GM23338 (cell line): ENCODE measurements at regions not wholly inside any gene's neighbourhood (a gene's known extent, or its start where the extent isn't known, plus 50 kb on each side); places are given as distances from the start of the nearest gene placed in this dataset.

Experiments used
- ATAC-seq: fragments of 200-7000 bp; cut with Tn5 transposase; 3 replicates; pipeline ENCODE4 v1.9.1; 2020
- DNase-seq: peaks from one replicate; pipeline ENCODE4 v3.0.0-alpha.2; 2015; ENCODE audit warnings: low spot score
- H2AFZ ChIP-seq: fragments of 200-600 bp; sonication (generic); 2 replicates; pipeline ENCODE4 v1.8.0; 2016; ENCODE audit warnings: antibody characterized with exemption, mild to moderate bottlenecking, moderate library complexity
- H3F3A ChIP-seq: fragments of 200-600 bp; sonication (generic); replicated peaks from 2 replicates; pipeline ENCODE4 v1.8.0; 2017; ENCODE audit warnings: antibody characterized with exemption, mixed run types, low read depth
- H3K27ac ChIP-seq: fragments of 200-600 bp; sonication (generic); 2 replicates; pipeline ENCODE4 v1.6.1; 2016; ENCODE audit warnings: low read depth
- H3K27me3 ChIP-seq: fragments of 200-600 bp; sonication (generic); 2 replicates; pipeline ENCODE4 v1.8.0; 2016; ENCODE audit warnings: mild to moderate bottlenecking, mixed run types, moderate library complexity; ENCODE audit not compliant: insufficient read depth
- H3K36me3 ChIP-seq: fragments of 200-600 bp; sonication (generic); 2 replicates; pipeline ENCODE4 v1.8.0; 2016; ENCODE audit warnings: mild to moderate bottlenecking; ENCODE audit not compliant: insufficient read depth
- H3K4me1 ChIP-seq: fragments of 200-600 bp; sonication (generic); 2 replicates; pipeline ENCODE4 v1.8.0; 2016; ENCODE audit warnings: mild to moderate bottlenecking, moderate library complexity; ENCODE audit not compliant: insufficient read depth
- H3K4me2 ChIP-seq: fragments of 200-600 bp; sonication (generic); 2 replicates; pipeline ENCODE4 v1.7.1; 2017; ENCODE audit warnings: mixed run types
- H3K4me3 ChIP-seq: fragments of 200-600 bp; sonication (generic); 2 replicates; pipeline ENCODE4 v1.6.1; 2016; ENCODE audit warnings: mixed run types
- H3K79me2 ChIP-seq: fragments of 200-600 bp; sonication (generic); replicated peaks from 2 replicates; pipeline ENCODE4 v1.8.0; 2017; ENCODE audit warnings: mild to moderate bottlenecking; ENCODE audit not compliant: insufficient read depth
- H3K9me2 ChIP-seq: fragments of 200-600 bp; sonication (generic); 2 replicates; pipeline ENCODE4 v1.8.0; 2017; ENCODE audit not compliant: insufficient read depth
- H4K20me1 ChIP-seq: fragments of 200-600 bp; sonication (generic); replicated peaks from 2 replicates; pipeline ENCODE4 v1.8.0; 2017; ENCODE audit warnings: mild to moderate bottlenecking; ENCODE audit not compliant: insufficient read depth
- H3K27ac Mint-ChIP-seq: 2 replicates; pipeline ENCODE4 v1.8.0; 2020; ENCODE audit warnings: inconsistent platforms, mild to moderate bottlenecking, moderate library complexity, mixed read lengths
- H3K27me3 Mint-ChIP-seq: 3 replicates; pipeline ENCODE4 v1.8.0; 2022; ENCODE audit warnings: low read depth, mild to moderate bottlenecking, moderate library complexity, mixed read lengths, inconsistent platforms; ENCODE audit not compliant: insufficient read depth, poor library complexity
- H3K36me3 Mint-ChIP-seq: 3 replicates; pipeline ENCODE4 v1.8.0; 2021; ENCODE audit warnings: low read depth, mild to moderate bottlenecking, inconsistent platforms, moderate library complexity, mixed read lengths
- H3K4me1 Mint-ChIP-seq: 3 replicates; pipeline ENCODE4 v1.8.0; 2020; ENCODE audit warnings: mild to moderate bottlenecking, inconsistent platforms, mixed read lengths
- H3K4me3 Mint-ChIP-seq: 3 replicates; pipeline ENCODE4 v1.8.0; 2021; ENCODE audit warnings: moderate library complexity, mild to moderate bottlenecking, inconsistent platforms, mixed read lengths
- H3K9me3 Mint-ChIP-seq: 3 replicates; pipeline ENCODE4 v1.8.0; 2020; ENCODE audit warnings: moderate library complexity, mild to moderate bottlenecking, inconsistent platforms, mixed read lengths
- CREB1 ChIP-seq: fragments of 250-450 bp; sonication (Bioruptor Pico); IDR thresholded peaks from 2 replicates; pipeline ENCODE4 v1.5.0; 2020; ENCODE audit warnings: low read depth, mild to moderate bottlenecking, moderate library complexity
- ETS1 ChIP-seq: IDR thresholded peaks from 2 replicates; pipeline ENCODE4 v1.6.1; 2016; ENCODE audit warnings: antibody characterized with exemption
- EZH2 ChIP-seq: fragments of 200-600 bp; sonication (generic); IDR thresholded peaks from one replicate; pipeline ENCODE4 v1.8.0; 2017; ENCODE audit warnings: antibody characterized with exemption, mild to moderate bottlenecking, low read depth; ENCODE audit not compliant: unreplicated experiment
- EZH2phosphoT487 ChIP-seq: fragments of 200-600 bp; sonication (generic); IDR thresholded peaks from one replicate; pipeline ENCODE4 v1.8.1; 2018; ENCODE audit warnings: antibody characterized with exemption; ENCODE audit not compliant: unreplicated experiment
- JUNB ChIP-seq: IDR thresholded peaks from one replicate; pipeline ENCODE4 v1.6.1; 2016; ENCODE audit warnings: antibody characterized with exemption; ENCODE audit not compliant: unreplicated experiment
- NANOG ChIP-seq: IDR thresholded peaks from 2 replicates; pipeline ENCODE4 v1.6.1; 2016; ENCODE audit warnings: antibody characterized with exemption, borderline replicate concordance
- POLR2AphosphoS5 ChIP-seq: IDR thresholded peaks from 2 replicates; pipeline ENCODE4 v1.6.1; 2016; ENCODE audit warnings: antibody characterized with exemption, low read depth
- STAT1 ChIP-seq: IDR thresholded peaks from one replicate; pipeline ENCODE4 v1.6.1; 2016; ENCODE audit warnings: antibody characterized with exemption; ENCODE audit not compliant: unreplicated experiment
- ZNF114 ChIP-seq: fragments of 250-450 bp; sonication (Bioruptor Pico); IDR thresholded peaks from 2 replicates; pipeline ENCODE4 v1.5.0; 2020; ENCODE audit warnings: mild to moderate bottlenecking, moderate library complexity
- ZNF331 ChIP-seq: fragments of 250-450 bp; sonication (Bioruptor Pico); IDR thresholded peaks from 2 replicates; pipeline ENCODE4 v1.5.0; 2020; ENCODE audit warnings: low read depth, mild to moderate bottlenecking, moderate library complexity
- ZNF462 ChIP-seq: fragments of 250-450 bp; sonication (Bioruptor Pico); IDR thresholded peaks from 2 replicates; pipeline ENCODE4 v1.5.0; 2020; ENCODE audit warnings: mild to moderate bottlenecking, moderate library complexity
- TF ChIP-seq, protein P1 (sequence below), 2 experiments: fragments of 200-600 bp in 1 of 2; sonication (generic) in 1 of 2; conservative IDR thresholded peaks; 2 replicates each; pipeline versions ENCODE4 v1.5.1 to v1.6.1; 2016 to 2017; ENCODE audit warnings: antibody characterized with exemption in 2 of 2, low read depth in 2 of 2, mild to moderate bottlenecking in 2 of 2, moderate library complexity in 1 of 2
- TF ChIP-seq, protein P2 (sequence below): IDR thresholded peaks from one replicate; pipeline ENCODE4 v1.6.1; 2018; ENCODE audit warnings: antibody characterized with exemption; ENCODE audit not compliant: unreplicated experiment

DNA sequence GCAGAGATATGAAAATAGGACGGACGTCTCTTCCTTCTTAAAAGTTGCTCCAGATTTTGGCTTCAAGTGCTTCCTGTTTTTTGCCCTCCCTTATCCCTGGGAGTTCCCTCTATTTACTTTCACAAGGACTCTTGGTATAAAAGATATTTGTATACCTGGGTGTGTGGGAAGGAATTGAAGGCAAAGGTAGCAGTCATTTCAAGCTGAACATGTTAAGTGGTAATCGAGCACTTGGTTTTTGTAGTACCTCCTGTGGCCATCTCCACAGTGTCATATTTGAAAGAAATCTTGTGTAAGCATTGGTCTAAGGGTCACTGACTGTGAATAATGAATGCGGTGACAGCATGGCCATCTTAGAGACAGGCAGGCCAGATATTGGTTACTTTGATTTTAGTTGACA lies 593.6 kb downstream of the MTRR start (continued):
- TF ChIP-seq, protein P1, sequence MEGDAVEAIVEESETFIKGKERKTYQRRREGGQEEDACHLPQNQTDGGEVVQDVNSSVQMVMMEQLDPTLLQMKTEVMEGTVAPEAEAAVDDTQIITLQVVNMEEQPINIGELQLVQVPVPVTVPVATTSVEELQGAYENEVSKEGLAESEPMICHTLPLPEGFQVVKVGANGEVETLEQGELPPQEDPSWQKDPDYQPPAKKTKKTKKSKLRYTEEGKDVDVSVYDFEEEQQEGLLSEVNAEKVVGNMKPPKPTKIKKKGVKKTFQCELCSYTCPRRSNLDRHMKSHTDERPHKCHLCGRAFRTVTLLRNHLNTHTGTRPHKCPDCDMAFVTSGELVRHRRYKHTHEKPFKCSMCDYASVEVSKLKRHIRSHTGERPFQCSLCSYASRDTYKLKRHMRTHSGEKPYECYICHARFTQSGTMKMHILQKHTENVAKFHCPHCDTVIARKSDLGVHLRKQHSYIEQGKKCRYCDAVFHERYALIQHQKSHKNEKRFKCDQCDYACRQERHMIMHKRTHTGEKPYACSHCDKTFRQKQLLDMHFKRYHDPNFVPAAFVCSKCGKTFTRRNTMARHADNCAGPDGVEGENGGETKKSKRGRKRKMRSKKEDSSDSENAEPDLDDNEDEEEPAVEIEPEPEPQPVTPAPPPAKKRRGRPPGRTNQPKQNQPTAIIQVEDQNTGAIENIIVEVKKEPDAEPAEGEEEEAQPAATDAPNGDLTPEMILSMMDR (conservative IDR thresholded peaks at IDR 0.05; ENCODE audit: low read depth in 2 of 2): no peak
- TF ChIP-seq STAT1: no peak

DNA sequence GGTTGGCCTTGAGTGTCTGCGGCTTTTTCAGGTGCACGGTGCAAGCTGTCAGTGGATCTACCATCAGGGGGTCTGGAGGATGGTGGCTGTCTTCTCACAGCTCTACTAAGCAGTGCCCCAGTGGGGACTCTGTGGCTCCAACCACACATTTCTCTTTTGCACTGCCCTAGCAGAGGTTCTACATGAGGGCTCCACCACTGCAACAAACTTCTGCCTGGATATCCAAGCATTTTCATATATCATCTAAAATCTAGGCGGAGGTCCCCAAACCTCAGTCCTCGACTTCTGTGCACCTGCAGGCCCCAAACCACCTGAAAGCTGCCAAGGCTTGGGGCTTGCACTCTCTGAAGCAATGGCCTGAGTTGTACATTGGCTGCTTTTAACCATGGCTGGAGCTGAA lies 601.5 kb downstream of the MTRR start:
- Mint-ChIP-seq H3K9me3 (peaks cover 49% of the 10 kb centered on the region), H3K4me3 (no peak overlapping the region), H3K27me3 (no peaks in the 10 kb centered on the region), H3K27ac (no peak overlapping the region), H3K4me1 (peaks cover 9% of the 10 kb centered on the region; the same call in 2 of the 3 replicates), H3K36me3 (peaks cover 30% of the 10 kb centered on the region; the same call in 2 of the 3 replicates)
- Histone ChIP-seq H3F3A (no peaks in the 10 kb centered on the region), H2AFZ (no peak overlapping the region), H3K27ac (no peak overlapping the region), H3K9me2 (peaks cover 14% of the 10 kb centered on the region), H3K36me3 (peaks cover 11% of the 10 kb centered on the region; the same call in 1 of the 2 replicates), H4K20me1 (no peaks in the 10 kb centered on the region), H3K27me3 (no peaks in the 10 kb centered on the region), H3K4me3 (no peak overlapping the region), H3K4me1 (peaks cover 8% of the 10 kb centered on the region; the same call in 1 of the 2 replicates), H3K4me2 (no peak overlapping the region), H3K79me2 (no peaks in the 10 kb centered on the region)
- no peak for ATAC-seq
- TF ChIP-seq EZH2: no peak
- no peak for TF ChIP-seq POLR2AphosphoS5
- no peak for TF ChIP-seq CREB1 (CRISPR knock-in tag)
- TF ChIP-seq, protein P2, sequence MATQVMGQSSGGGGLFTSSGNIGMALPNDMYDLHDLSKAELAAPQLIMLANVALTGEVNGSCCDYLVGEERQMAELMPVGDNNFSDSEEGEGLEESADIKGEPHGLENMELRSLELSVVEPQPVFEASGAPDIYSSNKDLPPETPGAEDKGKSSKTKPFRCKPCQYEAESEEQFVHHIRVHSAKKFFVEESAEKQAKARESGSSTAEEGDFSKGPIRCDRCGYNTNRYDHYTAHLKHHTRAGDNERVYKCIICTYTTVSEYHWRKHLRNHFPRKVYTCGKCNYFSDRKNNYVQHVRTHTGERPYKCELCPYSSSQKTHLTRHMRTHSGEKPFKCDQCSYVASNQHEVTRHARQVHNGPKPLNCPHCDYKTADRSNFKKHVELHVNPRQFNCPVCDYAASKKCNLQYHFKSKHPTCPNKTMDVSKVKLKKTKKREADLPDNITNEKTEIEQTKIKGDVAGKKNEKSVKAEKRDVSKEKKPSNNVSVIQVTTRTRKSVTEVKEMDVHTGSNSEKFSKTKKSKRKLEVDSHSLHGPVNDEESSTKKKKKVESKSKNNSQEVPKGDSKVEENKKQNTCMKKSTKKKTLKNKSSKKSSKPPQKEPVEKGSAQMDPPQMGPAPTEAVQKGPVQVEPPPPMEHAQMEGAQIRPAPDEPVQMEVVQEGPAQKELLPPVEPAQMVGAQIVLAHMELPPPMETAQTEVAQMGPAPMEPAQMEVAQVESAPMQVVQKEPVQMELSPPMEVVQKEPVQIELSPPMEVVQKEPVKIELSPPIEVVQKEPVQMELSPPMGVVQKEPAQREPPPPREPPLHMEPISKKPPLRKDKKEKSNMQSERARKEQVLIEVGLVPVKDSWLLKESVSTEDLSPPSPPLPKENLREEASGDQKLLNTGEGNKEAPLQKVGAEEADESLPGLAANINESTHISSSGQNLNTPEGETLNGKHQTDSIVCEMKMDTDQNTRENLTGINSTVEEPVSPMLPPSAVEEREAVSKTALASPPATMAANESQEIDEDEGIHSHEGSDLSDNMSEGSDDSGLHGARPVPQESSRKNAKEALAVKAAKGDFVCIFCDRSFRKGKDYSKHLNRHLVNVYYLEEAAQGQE: no peak
- no peak for TF ChIP-seq EZH2phosphoT487
- no peak for TF ChIP-seq ETS1
- TF ChIP-seq JUNB: no peak
- TF ChIP-seq NANOG: no peak
- no peak for TF ChIP-seq ZNF331 (CRISPR knock-in tag)
- TF ChIP-seq ZNF462: no peak
- TF ChIP-seq STAT1: no peak
- no peak for TF ChIP-seq ZNF114 (CRISPR knock-in tag)
- no peak for DNase-seq
